ENCODE measurements at regions not wholly inside any gene's neighbourhood (a gene's known extent, or its start where the extent isn't known, plus 50 kb on each side); places are given as distances from the start of the nearest gene placed in this dataset.
"Not testable (repeated sequence)": the region's sequence is repeated elsewhere in the genome, so short reads cannot be mapped to it uniquely, and the experiment has no call there.

DNA sequence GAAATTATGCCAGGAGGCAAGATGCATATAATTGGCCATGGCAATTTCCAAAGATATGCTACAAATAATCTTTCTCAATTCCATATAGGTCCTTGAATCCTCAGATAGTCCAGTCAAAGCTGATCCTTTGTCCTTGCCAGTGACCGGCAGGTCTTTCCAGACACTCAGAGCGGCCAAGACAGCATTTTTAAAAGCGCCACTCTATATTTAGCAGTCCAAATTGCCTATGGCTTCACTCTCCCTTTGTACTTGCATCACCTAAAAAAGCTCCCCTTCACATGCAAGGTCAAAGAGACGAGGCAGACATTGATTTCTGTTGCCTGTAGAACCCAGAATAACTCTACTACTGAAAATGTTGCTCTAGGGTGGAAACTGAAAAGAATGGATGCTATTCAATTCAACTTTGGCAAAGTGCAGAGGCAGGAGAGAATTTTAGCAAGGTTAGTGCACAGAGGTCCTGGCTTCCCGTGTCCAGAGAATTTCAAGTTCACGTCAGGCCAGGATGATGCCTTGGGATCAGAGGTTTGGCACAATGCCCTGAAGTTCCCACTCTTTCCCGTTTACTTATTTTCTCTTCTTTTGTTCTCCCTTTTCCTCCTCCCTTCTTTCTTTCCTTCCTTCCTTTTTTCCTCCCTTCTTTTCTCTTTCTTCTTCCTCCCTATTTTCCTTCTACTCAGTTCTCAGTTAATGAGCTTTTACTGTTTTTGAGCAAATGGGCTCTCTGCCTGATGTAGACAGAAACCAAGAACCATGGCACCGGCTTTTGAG lies 108.5 kb downstream of the KCNK1 start:
- POLR2A ChIA-PET, result interaction anchor here (0.7 to 2.9 kb wide), 4 partner anchors 13 to 1223 kb away, joined by 3 to 9 read pairs (median 4); partner anchors contain the start of gene KCNK1
- Mint-ChIP-seq H3K4me3 (ENCODE audit: unreplicated experiment) (no peak overlapping the region), H3K27me3 (ENCODE audit: insufficient read depth, unreplicated experiment) (no peaks in the 10 kb centered on the region), H3K27ac (ENCODE audit: low read depth, unreplicated experiment) (peak overlapping the region; percentile 22), H3K36me3 (ENCODE audit: insufficient read depth, unreplicated experiment) (no peaks in the 10 kb centered on the region), H3K4me1 (ENCODE audit: insufficient read depth, unreplicated experiment) (peaks cover 32% of the 10 kb centered on the region), H3K9me3 (ENCODE audit: unreplicated experiment) (no peaks in the 10 kb centered on the region)
- intact Hi-C loops (cut with micrococcal nuclease), result loop anchor here (5.0 kb wide), 1 partner anchor 110 kb away; the partner anchor contains the start of gene KCNK1
- no TSS peak for BruUV-seq (replicated peaks)
- CTCF ChIA-PET, result interaction anchor here (0.6 to 2.4 kb wide), 5 partner anchors 9 to 393 kb away, joined by 3 to 11 read pairs (median 3); no protein-coding TSS in a partner anchor
- no peak for DNase-seq (ENCODE audit: unreplicated experiment)
- no peak for TF ChIP-seq CTCF (IDR thresholded peaks at IDR 0.05; ENCODE audit: unreplicated experiment)

DNA sequence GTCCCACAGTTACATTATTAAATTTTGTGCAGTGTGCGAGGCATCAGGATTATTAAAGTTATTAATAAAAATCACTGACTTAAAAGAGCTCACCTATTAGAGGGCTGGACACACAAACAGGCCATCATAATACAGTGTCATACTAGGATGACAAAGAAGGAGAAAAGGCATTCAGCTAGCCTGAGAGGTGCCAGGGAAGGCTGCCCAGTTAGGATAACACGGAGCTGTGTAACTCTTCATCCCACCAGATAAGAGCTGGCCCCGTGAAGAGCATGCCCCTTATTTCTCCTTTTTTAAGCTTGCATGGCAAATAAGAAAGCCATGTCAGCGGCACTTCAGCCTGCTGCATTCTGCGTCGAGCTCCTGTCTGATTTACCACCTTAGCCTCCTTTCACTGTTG lies 109.5 kb downstream of the KCNK1 start:
- TF ChIP-seq CTCF (IDR thresholded peaks at IDR 0.05; ENCODE audit: unreplicated experiment), result no peak
- no peak overlapping the region for H3K27ac Mint-ChIP-seq (ENCODE audit: low read depth, unreplicated experiment)
- POLR2A ChIA-PET, result no interaction called here
- H3K27me3 Mint-ChIP-seq (ENCODE audit: insufficient read depth, unreplicated experiment), result no peaks in the 10 kb centered on the region
- no peaks in the 10 kb centered on the region for H3K36me3 Mint-ChIP-seq (ENCODE audit: insufficient read depth, unreplicated experiment)
- no TSS peak for BruUV-seq (replicated peaks)
- no peak for DNase-seq (ENCODE audit: unreplicated experiment)
- no peak overlapping the region for H3K4me3 Mint-ChIP-seq (ENCODE audit: unreplicated experiment)
- CTCF ChIA-PET, result interaction anchor here (0.6 to 1.6 kb wide), 6 partner anchors 10 to 392 kb away, joined by 3 to 7 read pairs (median 4); no protein-coding TSS in a partner anchor
- intact Hi-C loops (cut with micrococcal nuclease), result loop anchor here (5.0 kb wide), 1 partner anchor 111 kb away; the partner anchor contains the start of gene KCNK1
- no peaks in the 10 kb centered on the region for H3K9me3 Mint-ChIP-seq (ENCODE audit: unreplicated experiment)
- peaks cover 32% of the 10 kb centered on the region for H3K4me1 Mint-ChIP-seq (ENCODE audit: insufficient read depth, unreplicated experiment)

DNA sequence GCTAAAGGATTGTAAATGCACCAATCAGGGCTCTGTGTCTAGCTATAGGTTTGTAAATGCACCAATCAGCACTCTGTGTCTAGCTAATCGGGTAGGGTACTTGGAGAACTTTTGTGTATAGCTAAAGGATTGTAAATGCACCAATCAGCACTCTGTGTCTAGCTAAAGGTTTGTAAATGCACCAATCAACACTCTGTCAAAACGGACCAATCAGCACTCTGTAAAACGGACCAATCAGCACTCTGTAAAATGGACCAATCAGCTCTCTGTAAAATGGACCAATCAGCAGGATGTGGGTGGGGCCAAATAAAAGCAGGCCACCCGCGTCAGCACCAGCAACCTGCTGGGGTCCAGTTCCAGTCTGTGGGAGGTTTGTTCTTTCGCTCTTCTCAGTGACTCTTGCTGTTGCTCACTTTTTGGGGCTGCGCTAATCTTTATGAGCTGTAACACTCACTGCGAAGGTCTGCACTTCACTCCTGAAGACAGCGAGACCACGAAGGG lies 110.3 kb downstream of the KCNK1 start:
- H3K4me3 Mint-ChIP-seq (ENCODE audit: unreplicated experiment); H3K36me3 Mint-ChIP-seq (ENCODE audit: insufficient read depth, unreplicated experiment); H3K27ac Mint-ChIP-seq (ENCODE audit: low read depth, unreplicated experiment); H3K9me3 Mint-ChIP-seq (ENCODE audit: unreplicated experiment); BruUV-seq (replicated peaks); DNase-seq (ENCODE audit: unreplicated experiment); H3K27me3 Mint-ChIP-seq (ENCODE audit: insufficient read depth, unreplicated experiment): not testable (repeated sequence)
- intact Hi-C loops (cut with micrococcal nuclease), result loop anchor here (5.0 kb wide), 1 partner anchor 112 kb away; the partner anchor contains the start of gene KCNK1
- POLR2A ChIA-PET, result interaction anchor here (0.8 kb wide), 1 partner anchor 16 kb away, joined by 3 read pairs; no protein-coding TSS in a partner anchor
- H3K4me1 Mint-ChIP-seq (ENCODE audit: insufficient read depth, unreplicated experiment), result peaks cover 32% of the 10 kb centered on the region
- CTCF ChIA-PET, result interaction anchor here (0.7 to 1.1 kb wide), 5 partner anchors 9 to 125 kb away, joined by 3 to 5 read pairs (median 3); no protein-coding TSS in a partner anchor

DNA sequence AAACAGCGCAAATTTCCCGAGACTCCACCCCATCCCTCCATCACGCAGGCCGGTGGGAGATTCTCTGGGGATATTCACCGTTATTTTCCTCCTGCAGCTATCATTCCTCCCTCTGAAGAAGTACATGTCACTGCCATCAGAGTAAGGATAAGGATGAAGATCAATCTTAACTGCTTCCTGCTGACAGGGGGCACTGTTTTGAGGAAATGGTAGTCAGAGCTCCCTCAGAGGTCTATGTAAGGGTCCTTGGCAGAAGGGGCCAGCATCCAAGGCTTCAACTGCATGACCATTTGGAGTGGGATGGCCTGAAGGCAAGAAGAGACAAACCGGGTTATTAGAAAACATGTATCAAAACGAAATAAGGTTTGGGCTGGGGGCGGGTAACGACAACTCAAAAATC lies 111.5 kb downstream of the KCNK1 start:
- Mint-ChIP-seq H3K36me3 (ENCODE audit: insufficient read depth, unreplicated experiment) (no peaks in the 10 kb centered on the region), H3K4me1 (ENCODE audit: insufficient read depth, unreplicated experiment) (peaks cover 21% of the 10 kb centered on the region), H3K27ac (ENCODE audit: low read depth, unreplicated experiment) (no peak overlapping the region), H3K4me3 (ENCODE audit: unreplicated experiment) (no peak overlapping the region), H3K27me3 (ENCODE audit: insufficient read depth, unreplicated experiment) (no peaks in the 10 kb centered on the region), H3K9me3 (ENCODE audit: unreplicated experiment) (no peaks in the 10 kb centered on the region)
- no peak for DNase-seq (ENCODE audit: unreplicated experiment)
- intact Hi-C loops (cut with micrococcal nuclease), result no loop called here
- BruUV-seq (replicated peaks), result no TSS peak
- no peak for TF ChIP-seq CTCF (IDR thresholded peaks at IDR 0.05; ENCODE audit: unreplicated experiment)
- ChIA-PET CTCF (no interaction called here), POLR2A (no interaction called here)

Measured in MCF 10A (cell line).